ENCODE measurements at regions not wholly inside any gene's neighbourhood (a gene's known extent, or its start where the extent isn't known, plus 50 kb on each side); places are given as distances from the start of the nearest gene placed in this dataset.

- DNase-seq (ENCODE audit: low read depth): no peak
- TF ChIP-seq CTCF (IDR thresholded peaks at IDR 0.05; ENCODE audit: low read depth, low read length, missing control alignments): no peak
- no peak overlapping the region for H3K4me3 ChIP-seq (ENCODE audit: low read depth, low read length)
- in situ Hi-C loops (cut with HindIII; ENCODE audit: low sequenced_read_pairs): no loop called here
These were observed 57.9 kb downstream of the PYDC2 start for GRCh38 chr3:191518861-191519260.

GRCh38 chr3:191521055-191521454, 60.1 kb downstream of the PYDC2 start:
- in situ Hi-C loops (cut with HindIII; ENCODE audit: low sequenced_read_pairs): no loop called here
- no peak overlapping the region for H3K4me3 ChIP-seq (ENCODE audit: low read depth, low read length)
- no peak for DNase-seq (ENCODE audit: low read depth)
- no peak for TF ChIP-seq CTCF (IDR thresholded peaks at IDR 0.05; ENCODE audit: low read depth, low read length, missing control alignments)

GRCh38 chr3:191523148-191523547, 62.2 kb downstream of the PYDC2 start:
- no peak for DNase-seq (ENCODE audit: low read depth)
- TF ChIP-seq CTCF (IDR thresholded peaks at IDR 0.05; ENCODE audit: low read depth, low read length, missing control alignments): no peak
- H3K4me3 ChIP-seq (ENCODE audit: low read depth, low read length): no peak overlapping the region
- in situ Hi-C loops (cut with HindIII; ENCODE audit: low sequenced_read_pairs): no loop called here

GRCh38 chr3:191528589-191528988, 67.6 kb downstream of the PYDC2 start:
- H3K4me3 ChIP-seq (ENCODE audit: low read depth, low read length): no peak overlapping the region
- TF ChIP-seq CTCF (IDR thresholded peaks at IDR 0.05; ENCODE audit: low read depth, low read length, missing control alignments): no peak
- no peak for DNase-seq (ENCODE audit: low read depth)
- in situ Hi-C loops (cut with HindIII; ENCODE audit: low sequenced_read_pairs): no loop called here

GRCh38 chr3:191529992-191530391, 69.0 kb downstream of the PYDC2 start:
- in situ Hi-C loops (cut with HindIII; ENCODE audit: low sequenced_read_pairs): no loop called here

GRCh38 chr3:191531434-191531972, 70.5 kb downstream of the PYDC2 start:
- no peak for DNase-seq (ENCODE audit: low read depth)
- no peak for TF ChIP-seq CTCF (IDR thresholded peaks at IDR 0.05; ENCODE audit: low read depth, low read length, missing control alignments)
- H3K4me3 ChIP-seq (ENCODE audit: low read depth, low read length): no peak overlapping the region
- in situ Hi-C loops (cut with HindIII; ENCODE audit: low sequenced_read_pairs): no loop called here

More at GRCh38 chr3:191529992-191530391, 69.0 kb downstream of the PYDC2 start:
- no peak overlapping the region for H3K4me3 ChIP-seq (ENCODE audit: low read depth, low read length)
- no peak for TF ChIP-seq CTCF (IDR thresholded peaks at IDR 0.05; ENCODE audit: low read depth, low read length, missing control alignments)
- DNase-seq (ENCODE audit: low read depth): no peak

- TF ChIP-seq CTCF (IDR thresholded peaks at IDR 0.05; ENCODE audit: low read depth, low read length, missing control alignments): no peak
- H3K4me3 ChIP-seq (ENCODE audit: low read depth, low read length): no peak overlapping the region
- in situ Hi-C loops (cut with HindIII; ENCODE audit: low sequenced_read_pairs): no loop called here
- no peak for DNase-seq (ENCODE audit: low read depth)
These were observed 82.1 kb downstream of the PYDC2 start for GRCh38 chr3:191543018-191543417.
